Endothelial cell of umbilical vein (primary cell): ENCODE measurements at regions not wholly inside any gene's neighbourhood (a gene's known extent, or its start where the extent isn't known, plus 50 kb on each side); places are given as distances from the start of the nearest gene placed in this dataset.

Experiments
- BruUV-seq: library from RNA; stranded (reverse); fragments of 400-500 nt; replicated peaks from 2 replicates; lab custom pipeline; 2021; lab: Mats Ljungman, UMichigan
- CTCF ChIA-PET: fragments of 300-600, 350-600 bp; sonication (Branson Sonifier 250); formaldehyde crosslinking; loops from one replicate; lab custom pipeline; 2021; ENCODE audit warnings: antibody characterized with exemption, inconsistent platforms; lab: Charles Lee
- POLR2A ChIA-PET: fragments of 300-600, 350-600 bp; sonication (Branson Sonifier 250); formaldehyde crosslinking; loops from one replicate; lab custom pipeline; 2021; ENCODE audit warnings: antibody characterized with exemption, inconsistent platforms; lab: Charles Lee
- DNase-seq: peaks from one replicate; pipeline ENCODE4 v3.0.0-alpha.2; 2011; ENCODE audit warnings: low read depth, low spot score
- FAIRE-seq: peaks from 2 replicates; lab custom pipeline; 2011; peaks lifted over from hg19 to GRCh38; lab: Jason Lieb, UNC
- H2AFZ ChIP-seq: 2 replicates; pipeline ENCODE4 v1.6.0; 2012; ENCODE audit warnings: low read depth, low read length, control low read depth, inconsistent platforms
- H3K27ac ChIP-seq: 2 replicates; pipeline ENCODE4 v1.5.1; 2011; ENCODE audit warnings: low read depth, mild to moderate bottlenecking, control low read depth, low read length, moderate library complexity; ENCODE audit not compliant: insufficient read depth
- H3K27me3 ChIP-seq, 2 experiments: 2 replicates each; pipeline versions ENCODE4 v1.6.0 to v1.6.1; 2011; ENCODE audit warnings: low read length in 2 of 2, mixed read lengths in 1 of 2; ENCODE audit not compliant: control insufficient read depth in 2 of 2, insufficient read depth in 2 of 2
- H3K36me3 ChIP-seq, 2 experiments: 2 replicates in 1 of 2; 3 replicates in 1 of 2; pipeline ENCODE4 v1.5.1; 2011; ENCODE audit warnings: low read length in 2 of 2, mild to moderate bottlenecking in 1 of 2, moderate library complexity in 1 of 2; ENCODE audit not compliant: control insufficient read depth in 2 of 2, insufficient read depth in 2 of 2; ENCODE audit errors: extremely low read depth in 1 of 2
- H3K4me1 ChIP-seq: 3 replicates; pipeline ENCODE4 v1.5.1; 2011; ENCODE audit warnings: mild to moderate bottlenecking, low read length; ENCODE audit not compliant: control insufficient read depth, insufficient read depth; ENCODE audit errors: extremely low read depth
- H3K4me2 ChIP-seq: 2 replicates; pipeline ENCODE4 v1.6.1; 2011; ENCODE audit warnings: low read length, control low read depth, mixed read lengths; ENCODE audit not compliant: insufficient read depth
- H3K4me3 ChIP-seq, 3 experiments: fragments of 200-600 bp in 1 of 3; sonication (generic), shearing (Covaris generic) in 1 of 3; replicated peaks in 1 of 3; 2 replicates each; pipeline ENCODE4 v1.5.1; 2011 to 2016; ENCODE audit warnings: control low read depth in 3 of 3, low read length in 3 of 3, mild to moderate bottlenecking in 2 of 3, inconsistent platforms in 1 of 3, low read depth in 1 of 3, moderate library complexity in 1 of 3; ENCODE audit not compliant: insufficient read depth in 1 of 3
- H3K79me2 ChIP-seq: 2 replicates; pipeline ENCODE4 v1.6.0; 2012; ENCODE audit warnings: low read length, inconsistent platforms; ENCODE audit not compliant: control insufficient read depth, insufficient read depth
- H3K9ac ChIP-seq: replicated peaks from 2 replicates; pipeline ENCODE3; 2011; ENCODE audit warnings: low read length, control low read depth; ENCODE audit not compliant: insufficient read depth; ENCODE audit errors: extremely low read depth
- H3K9me1 ChIP-seq: replicated peaks from 3 replicates; pipeline ENCODE4 v1.6.0; 2011; ENCODE audit warnings: mild to moderate bottlenecking, low read length; ENCODE audit not compliant: control insufficient read depth, insufficient read depth; ENCODE audit errors: extremely low read depth
- H3K9me3 ChIP-seq: replicated peaks from 2 replicates; pipeline ENCODE4 v1.5.1; 2012; ENCODE audit warnings: low read length, inconsistent platforms; ENCODE audit not compliant: control insufficient read depth, insufficient read depth
- H4K20me1 ChIP-seq: replicated peaks from 2 replicates; pipeline ENCODE3; 2011; ENCODE audit warnings: mild to moderate bottlenecking, low read length; ENCODE audit not compliant: control insufficient read depth, insufficient read depth; ENCODE audit errors: extremely low read depth
- CTCF ChIP-seq, 2 donors: IDR thresholded peaks; 1 replicate in 1 of 2; 2 replicates in 1 of 2; pipeline ENCODE4 v1.5.1; 2011; ENCODE audit warnings: low read length in 2 of 2, mild to moderate bottlenecking in 2 of 2, moderate library complexity in 2 of 2, control low read depth in 1 of 2, inconsistent platforms in 1 of 2, low read depth in 1 of 2; ENCODE audit not compliant: insufficient read depth in 1 of 2; ENCODE audit errors: extremely low read depth in 1 of 2
- EZH2 ChIP-seq: IDR thresholded peaks from 2 replicates; pipeline ENCODE4 v1.6.1; 2012; ENCODE audit warnings: borderline replicate concordance, low read depth, mild to moderate bottlenecking, moderate library complexity, low read length, inconsistent platforms; ENCODE audit not compliant: severe bottlenecking
- FOS ChIP-seq: IDR thresholded peaks from 2 replicates; pipeline ENCODE4 v1.6.1; 2011; ENCODE audit warnings: mild to moderate bottlenecking, low read length, moderate library complexity, borderline replicate concordance; ENCODE audit not compliant: insufficient read depth
- GATA2 ChIP-seq: IDR thresholded peaks from 2 replicates; pipeline ENCODE4 v1.7.0; 2011; ENCODE audit warnings: low read depth, mild to moderate bottlenecking, moderate library complexity, mixed read lengths, low read length; ENCODE audit not compliant: insufficient read length, insufficient read depth
- POLR2A ChIP-seq: IDR thresholded peaks from 2 replicates; pipeline ENCODE4 v1.6.1; 2012; ENCODE audit warnings: low read depth, mild to moderate bottlenecking, control low read depth, low read length
- POLR2AphosphoS5 ChIP-seq: IDR thresholded peaks from 2 replicates; pipeline ENCODE4 v1.6.1; 2012; ENCODE audit warnings: low read depth, mild to moderate bottlenecking, control low read depth, low read length, moderate library complexity; ENCODE audit not compliant: insufficient read depth
- dilution Hi-C: fragments of 300-500 bp; cut with MboI; formaldehyde crosslinking; loops from one replicate; pipeline ENCODE4 v1.15.0; 2019; ENCODE audit warnings: low sequenced_read_pairs; ENCODE audit not compliant: extremely low pct_ligation_motif_present
- intact Hi-C: fragments of 100-400 bp; cut with micrococcal nuclease; formaldehyde crosslinking; loops from one replicate; pipeline ENCODE4 v1.10.0; 2022

GRCh38 chr12:32016680-32017482 lies 57.7 kb downstream of the RESF1 start:
- Histone ChIP-seq H3K9ac (no peak overlapping the region), H3K27ac (no peak overlapping the region), H3K9me3 (no peaks in the 10 kb centered on the region), H4K20me1 (no peaks in the 10 kb centered on the region), H3K4me1 (no peaks in the 10 kb centered on the region), H3K36me3 (no peaks in the 10 kb centered on the region), H3K4me3 (no peak overlapping the region), H3K27me3 (no peaks in the 10 kb centered on the region), H3K79me2 (no peaks in the 10 kb centered on the region), H3K4me2 (no peak overlapping the region), H3K9me1 (no peaks in the 10 kb centered on the region), H2AFZ (no peak overlapping the region)
- DNase-seq, result no peak
- ChIA-PET CTCF (interaction anchor here (1.1 to 1.4 kb wide), 2 partner anchors 11 to 364 kb away, joined by 3 to 5 read pairs; no protein-coding TSS in a partner anchor), POLR2A (no interaction called here)
- BruUV-seq, result no TSS peak
- dilution Hi-C loops, result no loop called here
- no peak for TF ChIP-seq EZH2
- TF ChIP-seq GATA2, result no peak
- TF ChIP-seq POLR2AphosphoS5, result no peak
- TF ChIP-seq CTCF (IDR thresholded peaks at IDR 0.05; ENCODE audit: extremely low read depth in 1 of 2, insufficient read depth in 1 of 2, low read depth in 1 of 2, low read length in 2 of 2), result no peak
- TF ChIP-seq FOS, result no peak
- no peak for TF ChIP-seq POLR2A
- FAIRE-seq, result no peak
- intact Hi-C loops, result no loop called here
